Upper lobe of left lung (tissue), 4 donors: ENCODE measurements at regions not wholly inside any gene's neighbourhood (a gene's known extent, or its start where the extent isn't known, plus 50 kb on each side); places are given as distances from the start of the nearest gene placed in this dataset.

Experiments
- CTCF ChIP-seq, 6 experiments: fragments of 450-650 bp in 4 of 6; fragments of 200-600 bp in 2 of 6; sonication (generic) in 2 of 6; IDR thresholded peaks; one replicate each; pipeline ENCODE4 v1.5.1; 2016 to 2019; ENCODE audit warnings: antibody characterized with exemption in 6 of 6
- POLR2A ChIP-seq, 4 donors: fragments of 450-650 bp; IDR thresholded peaks; one replicate each; pipeline ENCODE4 v1.5.1; 2016 to 2017; ENCODE audit warnings: antibody characterized with exemption in 4 of 4, mild to moderate bottlenecking in 2 of 4
- POLR2AphosphoS5 ChIP-seq, 2 donors: sonication (generic); formaldehyde crosslinking; IDR thresholded peaks; one replicate each; pipeline ENCODE4 v1.5.1; 2017; ENCODE audit warnings: antibody characterized with exemption in 2 of 2

GRCh38 chr1:232574889-232575762 lies 54.8 kb downstream of the SIPA1L2 start:
- TF ChIP-seq CTCF (IDR thresholded peaks at IDR 0.05) (no peak), POLR2A (IDR thresholded peaks at IDR 0.05) (no peak), POLR2AphosphoS5 (IDR thresholded peaks at IDR 0.05) (no peak)
